ENCODE measurements at regions not wholly inside any gene's neighbourhood (a gene's known extent, or its start where the extent isn't known, plus 50 kb on each side); places are given as distances from the start of the nearest gene placed in this dataset.

DNA sequence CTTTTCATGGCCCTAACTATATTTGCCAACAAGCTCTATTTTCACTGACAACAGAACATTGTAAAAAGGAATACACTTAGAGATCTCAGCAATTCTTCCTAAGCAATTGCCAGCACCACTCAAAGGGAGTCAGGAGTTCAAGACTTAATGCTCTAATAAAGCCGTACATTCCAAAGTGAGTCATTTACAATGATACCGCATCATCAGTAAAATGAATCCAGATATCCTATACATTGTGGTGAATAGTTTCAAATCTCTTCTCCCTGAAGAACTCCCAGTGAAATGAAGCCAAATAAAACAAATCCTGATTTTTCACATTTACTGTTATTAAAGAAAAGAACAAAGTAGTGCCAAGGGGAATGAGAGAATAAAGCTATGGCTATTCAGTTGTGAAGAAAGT is 2898.7 kb upstream of the PCDH20 start:
- DNase-seq (ENCODE audit: low read depth, low spot score) = no peak
- in situ Hi-C loops (cut with HindIII; ENCODE audit: low pct_unique_long_range_greater_than_20kb, low sequenced_read_pairs) = no loop called here

DNA sequence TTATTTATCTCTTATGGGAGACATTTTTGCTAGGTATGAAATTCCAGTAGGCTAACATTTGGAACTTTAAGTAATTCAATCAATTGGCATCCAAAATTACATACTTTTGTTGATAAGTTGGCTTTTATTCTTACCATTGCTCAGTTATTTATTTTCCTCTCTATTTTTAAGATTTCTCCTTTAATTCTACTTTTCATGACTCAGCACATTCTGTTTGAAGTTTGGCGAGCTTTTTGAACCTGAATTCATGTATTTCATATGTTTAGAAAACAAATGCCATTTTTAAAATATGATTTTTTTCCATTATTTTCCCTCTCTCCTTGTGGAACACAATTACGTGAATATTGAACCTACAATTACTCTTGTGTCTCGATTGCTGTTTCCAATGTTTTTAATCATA is 2896.3 kb upstream of the PCDH20 start:
- in situ Hi-C loops (cut with HindIII; ENCODE audit: low pct_unique_long_range_greater_than_20kb, low sequenced_read_pairs) = no loop called here
- DNase-seq (ENCODE audit: low read depth, low spot score) = no peak

DNA sequence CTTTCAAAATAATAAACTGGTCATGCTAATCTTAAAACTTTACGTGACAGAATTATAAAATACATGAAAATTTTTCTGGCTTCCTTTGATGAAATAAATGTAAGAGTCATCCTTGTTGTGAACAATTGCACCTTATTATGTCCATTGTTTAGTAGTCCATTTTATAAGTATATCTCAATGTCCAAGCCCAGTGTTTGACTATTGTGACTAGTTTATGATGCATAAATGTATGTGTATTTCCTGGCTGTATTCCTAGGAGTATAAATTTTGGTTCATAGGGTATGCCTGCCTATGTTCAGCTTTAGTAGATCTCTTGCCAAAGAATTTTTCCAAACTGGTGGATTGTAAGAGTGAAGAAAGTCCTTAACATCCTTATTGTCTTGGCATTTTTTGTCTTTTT is 2895.5 kb upstream of the PCDH20 start:
- DNase-seq (ENCODE audit: low read depth, low spot score) = no peak
- in situ Hi-C loops (cut with HindIII; ENCODE audit: low pct_unique_long_range_greater_than_20kb, low sequenced_read_pairs) = no loop called here

DNA sequence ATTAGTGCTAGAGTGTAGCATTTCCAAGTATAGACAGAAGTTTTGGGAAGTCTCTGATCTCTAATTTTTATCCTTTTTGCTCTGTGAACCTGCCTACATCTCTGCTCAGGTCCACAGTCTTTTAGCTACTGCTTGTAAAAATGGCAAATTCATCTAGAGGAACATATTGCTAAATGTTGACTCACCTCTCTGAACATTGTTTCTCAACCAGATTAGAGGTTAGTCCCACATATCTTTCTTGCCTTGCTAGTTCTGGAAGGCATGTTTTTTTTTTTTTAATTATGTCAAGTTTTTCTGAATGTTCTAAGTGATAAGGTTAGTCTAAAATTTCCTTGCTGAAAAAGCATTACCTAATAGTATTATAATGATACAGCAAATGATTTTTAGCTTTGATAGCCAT is 2889.6 kb upstream of the PCDH20 start:
- in situ Hi-C loops (cut with HindIII; ENCODE audit: low pct_unique_long_range_greater_than_20kb, low sequenced_read_pairs) = no loop called here
- no peak for DNase-seq (ENCODE audit: low read depth, low spot score)

DNA sequence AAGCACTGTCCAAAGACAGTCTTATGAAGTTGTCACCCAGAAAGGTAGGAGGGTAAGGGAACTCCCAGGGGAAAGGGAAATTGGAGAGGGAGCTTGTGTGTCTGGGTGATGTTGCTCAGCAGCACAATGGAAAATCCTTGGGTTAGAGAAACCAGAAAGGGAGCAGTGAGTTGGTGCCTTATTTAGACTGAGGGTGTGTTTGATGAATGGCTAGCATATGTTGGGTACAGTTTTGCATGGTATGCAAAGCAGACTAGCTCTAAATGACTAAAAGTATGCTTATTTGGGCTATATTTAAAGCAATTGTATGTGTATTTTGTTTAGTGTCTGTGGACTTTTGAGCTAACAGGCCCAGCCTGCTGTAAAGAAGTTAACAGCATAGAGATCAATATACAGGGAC is 2884.6 kb upstream of the PCDH20 start:
- DNase-seq (ENCODE audit: low read depth, low spot score) = no peak
- in situ Hi-C loops (cut with HindIII; ENCODE audit: low pct_unique_long_range_greater_than_20kb, low sequenced_read_pairs) = no loop called here

DNA sequence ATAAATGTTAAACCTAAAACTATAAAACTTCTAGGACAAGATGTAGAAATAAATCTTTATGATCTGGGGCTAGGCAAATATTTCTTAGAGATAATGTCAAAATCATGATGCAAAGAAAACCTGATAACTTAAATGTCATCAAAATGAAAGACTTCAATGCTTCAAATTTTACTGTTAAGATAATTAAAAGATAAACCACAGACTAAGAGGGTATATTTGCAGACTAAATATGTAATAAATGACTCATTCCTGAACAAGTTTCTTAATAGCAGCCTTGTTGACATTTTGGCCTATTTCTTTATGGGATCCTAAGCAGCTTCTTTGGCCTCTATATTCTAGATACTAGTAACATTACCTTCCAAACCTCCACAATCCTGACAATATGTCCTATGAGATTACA is 2878.3 kb upstream of the PCDH20 start:
- in situ Hi-C loops (cut with HindIII; ENCODE audit: low pct_unique_long_range_greater_than_20kb, low sequenced_read_pairs) = no loop called here
- no peak for DNase-seq (ENCODE audit: low read depth, low spot score)

DNA sequence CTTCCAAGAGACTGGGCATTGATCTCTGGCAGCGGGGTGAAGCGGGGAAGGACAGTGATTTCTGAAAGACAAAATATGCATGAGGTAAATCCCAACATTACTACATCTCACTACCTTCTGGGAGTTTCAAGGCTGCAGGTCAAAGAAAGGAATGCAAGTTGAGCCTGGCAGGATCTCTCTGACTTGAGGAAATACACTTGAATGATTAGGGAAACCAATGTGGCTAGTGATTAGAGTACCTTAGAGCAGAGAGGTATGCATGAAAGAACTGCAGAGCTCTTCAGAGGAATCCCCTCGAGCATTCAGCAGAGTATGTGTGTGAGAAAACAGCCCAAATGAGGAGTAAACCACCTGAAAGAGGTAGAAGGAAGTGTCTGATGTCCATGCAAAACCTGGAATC is 2874.1 kb upstream of the PCDH20 start:
- no peak for DNase-seq (ENCODE audit: low read depth, low spot score)
- in situ Hi-C loops (cut with HindIII; ENCODE audit: low pct_unique_long_range_greater_than_20kb, low sequenced_read_pairs) = no loop called here

DNA sequence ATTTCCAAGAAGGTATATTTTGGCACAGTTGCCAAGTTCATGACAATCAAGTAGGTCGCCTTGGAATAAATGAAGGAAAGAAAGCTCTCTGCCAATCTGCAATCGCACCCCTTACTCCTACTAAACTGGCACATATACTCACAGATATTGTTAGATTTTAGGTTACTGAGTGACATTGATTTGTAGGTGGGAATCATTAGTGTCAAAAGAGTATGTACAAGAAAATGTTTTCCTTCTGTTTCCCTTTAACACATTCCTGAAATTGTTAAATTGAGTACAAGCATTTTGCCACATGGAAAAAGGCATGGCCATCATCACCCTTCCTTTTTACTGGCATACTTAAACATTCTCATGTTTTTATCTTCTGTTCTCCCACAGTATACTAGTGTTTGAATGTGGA is 2868.3 kb upstream of the PCDH20 start:
- DNase-seq (ENCODE audit: low read depth, low spot score) = no peak
- in situ Hi-C loops (cut with HindIII; ENCODE audit: low pct_unique_long_range_greater_than_20kb, low sequenced_read_pairs) = no loop called here

DNA sequence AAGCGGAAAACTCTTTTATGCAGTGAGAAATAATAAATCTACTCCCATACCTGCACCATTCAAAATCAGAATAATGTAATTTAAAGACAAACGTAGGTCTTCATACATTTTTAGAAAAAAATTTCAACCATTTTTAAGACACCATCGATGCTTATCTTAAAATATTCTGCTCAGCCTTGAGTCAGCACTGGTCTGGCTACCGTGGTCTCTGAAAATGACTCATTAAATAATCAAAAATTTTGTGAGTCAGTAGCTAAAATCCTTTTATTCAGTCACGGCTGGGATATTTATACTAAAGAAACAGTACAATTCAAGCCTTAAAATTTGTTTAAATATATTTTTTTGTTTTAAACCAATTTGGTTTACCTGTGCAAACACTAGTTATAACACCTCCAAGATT is 2862.8 kb upstream of the PCDH20 start:
- no peak for DNase-seq (ENCODE audit: low read depth, low spot score)
- in situ Hi-C loops (cut with HindIII; ENCODE audit: low pct_unique_long_range_greater_than_20kb, low sequenced_read_pairs) = no loop called here

DNA sequence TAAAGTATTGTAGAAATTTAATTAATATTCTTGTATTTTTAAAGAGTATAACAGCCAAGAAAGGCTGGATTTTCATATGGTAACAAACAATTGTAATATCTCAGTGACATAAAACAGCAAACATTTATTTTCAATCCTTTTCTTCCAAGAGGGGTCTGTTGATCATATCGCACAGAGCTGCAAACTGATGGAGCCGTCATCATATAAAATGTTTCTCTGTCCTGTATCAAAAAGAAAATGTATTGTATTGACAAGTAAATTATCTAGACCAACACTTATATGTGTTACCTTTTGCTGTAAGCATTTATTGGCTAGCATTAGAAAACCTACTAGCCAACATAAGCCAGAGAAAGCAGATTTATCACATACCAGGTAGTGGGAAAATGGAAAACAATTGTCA is 2861.4 kb upstream of the PCDH20 start:
- no peak for DNase-seq (ENCODE audit: low read depth, low spot score)
- in situ Hi-C loops (cut with HindIII; ENCODE audit: low pct_unique_long_range_greater_than_20kb, low sequenced_read_pairs) = no loop called here

DNA sequence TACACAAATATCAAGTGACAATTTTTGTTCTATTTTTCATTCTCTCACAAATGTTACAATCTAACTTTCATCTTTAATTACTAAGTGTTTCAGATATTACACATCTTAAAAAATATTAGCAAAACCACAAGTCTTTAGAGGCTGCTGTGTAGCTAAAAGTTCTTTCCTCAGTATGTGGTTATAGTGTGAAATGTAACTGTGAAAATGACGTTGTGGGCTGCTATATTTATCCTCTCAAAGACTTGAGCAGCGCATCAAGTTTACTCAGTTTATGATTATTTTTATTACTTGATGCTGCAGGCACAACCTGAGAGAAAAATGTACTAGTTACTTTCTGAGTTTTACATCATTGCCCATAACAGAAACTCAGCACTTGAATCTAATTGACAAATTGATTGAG is 2860.6 kb upstream of the PCDH20 start:
- DNase-seq (ENCODE audit: low read depth, low spot score) = no peak
- in situ Hi-C loops (cut with HindIII; ENCODE audit: low pct_unique_long_range_greater_than_20kb, low sequenced_read_pairs) = no loop called here

DNA sequence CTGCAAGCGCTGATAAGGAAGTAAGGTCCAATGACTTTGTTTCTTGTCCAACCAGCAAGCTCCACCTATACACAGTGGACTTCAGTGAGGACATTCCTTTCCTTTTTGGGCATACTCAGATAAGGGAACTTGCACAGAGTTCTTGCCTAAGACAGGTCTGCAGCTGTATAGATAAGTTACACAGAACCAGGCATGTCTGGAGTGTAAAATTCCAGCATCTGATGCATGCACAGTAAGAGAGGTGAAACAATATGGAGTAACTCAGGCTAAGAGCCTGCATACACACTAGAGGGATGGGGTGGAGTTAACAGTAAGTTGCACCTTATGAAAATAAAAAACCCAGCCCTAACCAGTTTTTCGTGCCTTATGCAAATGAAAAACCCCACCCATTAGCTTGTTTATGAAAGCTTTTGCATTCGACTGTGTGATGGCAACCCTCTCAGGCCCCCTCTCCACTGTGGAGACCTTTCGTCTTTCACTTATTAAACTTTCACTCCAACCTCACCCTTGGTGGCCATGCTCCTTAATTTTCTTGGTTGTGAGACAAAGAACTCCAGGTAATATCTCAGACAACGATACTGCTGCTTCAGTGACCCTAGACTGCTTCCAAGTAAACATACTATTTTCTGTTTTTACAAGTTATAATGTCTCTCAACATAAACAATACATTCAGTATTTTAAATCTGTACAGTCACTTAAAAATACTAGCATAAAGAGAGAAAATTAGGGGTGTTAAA is 2859.0 kb upstream of the PCDH20 start:
- in situ Hi-C loops (cut with HindIII; ENCODE audit: low pct_unique_long_range_greater_than_20kb, low sequenced_read_pairs) = no loop called here
- no peak for DNase-seq (ENCODE audit: low read depth, low spot score)

DNA sequence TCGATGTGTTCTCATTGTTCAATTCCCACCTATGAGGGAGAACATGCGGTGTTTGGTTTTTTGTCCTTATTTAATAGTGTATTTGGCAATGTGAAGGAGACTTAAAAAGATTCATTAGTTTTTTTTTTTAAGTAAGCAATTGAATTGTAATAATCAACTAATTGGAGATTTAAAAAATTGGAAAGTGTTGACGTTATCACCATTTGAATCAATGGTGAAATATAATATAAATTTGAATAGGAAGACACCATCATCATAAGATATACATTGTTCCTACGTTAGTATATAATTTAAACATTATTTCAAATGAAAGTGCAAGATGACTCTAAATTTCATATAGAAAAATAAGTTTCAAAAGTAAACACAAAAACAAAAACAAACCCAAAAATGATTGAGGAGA is 2858.1 kb upstream of the PCDH20 start:
- in situ Hi-C loops (cut with HindIII; ENCODE audit: low pct_unique_long_range_greater_than_20kb, low sequenced_read_pairs) = no loop called here
- DNase-seq (ENCODE audit: low read depth, low spot score) = no peak

DNA sequence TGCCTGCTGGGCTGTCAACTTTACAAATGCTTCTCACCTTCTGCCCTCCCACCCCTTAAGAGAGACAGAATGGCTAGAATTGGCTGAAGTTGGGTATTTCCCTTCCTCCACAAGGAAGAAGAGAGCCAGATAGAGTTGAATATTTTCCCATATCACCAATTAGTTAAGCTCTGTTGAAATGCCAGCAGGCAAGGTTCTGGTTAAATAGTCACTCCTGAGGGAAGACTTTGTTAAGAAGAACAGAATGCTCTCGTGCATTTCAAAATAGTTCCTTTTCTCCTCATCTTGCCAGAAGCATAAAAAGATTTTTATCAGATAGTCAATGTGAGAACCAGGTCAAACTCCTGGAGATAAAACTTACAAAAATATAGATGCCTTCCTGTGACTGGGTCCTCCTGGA is 2857.0 kb upstream of the PCDH20 start:
- DNase-seq (ENCODE audit: low read depth, low spot score) = no peak
- in situ Hi-C loops (cut with HindIII; ENCODE audit: low pct_unique_long_range_greater_than_20kb, low sequenced_read_pairs) = no loop called here

DNA sequence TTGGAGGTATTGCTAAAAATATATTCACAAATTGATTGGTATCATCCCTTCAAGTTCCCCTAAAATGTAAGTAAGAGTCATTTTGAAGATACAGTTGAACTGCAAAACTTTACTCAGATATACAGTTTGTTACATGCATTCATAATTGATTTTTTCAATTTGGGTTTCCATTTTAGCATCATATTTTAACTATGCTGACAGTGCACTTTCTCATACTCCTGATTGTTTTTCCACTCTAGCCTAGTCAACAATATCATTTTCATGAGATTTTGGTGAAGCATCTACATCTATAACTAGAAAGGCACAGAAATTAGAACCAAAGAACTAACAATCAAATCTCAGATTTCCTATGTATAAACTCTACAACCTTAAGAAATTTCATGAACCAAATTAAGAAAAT is 2850.4 kb upstream of the PCDH20 start:
- in situ Hi-C loops (cut with HindIII; ENCODE audit: low pct_unique_long_range_greater_than_20kb, low sequenced_read_pairs) = no loop called here
- DNase-seq (ENCODE audit: low read depth, low spot score) = no peak

DNA sequence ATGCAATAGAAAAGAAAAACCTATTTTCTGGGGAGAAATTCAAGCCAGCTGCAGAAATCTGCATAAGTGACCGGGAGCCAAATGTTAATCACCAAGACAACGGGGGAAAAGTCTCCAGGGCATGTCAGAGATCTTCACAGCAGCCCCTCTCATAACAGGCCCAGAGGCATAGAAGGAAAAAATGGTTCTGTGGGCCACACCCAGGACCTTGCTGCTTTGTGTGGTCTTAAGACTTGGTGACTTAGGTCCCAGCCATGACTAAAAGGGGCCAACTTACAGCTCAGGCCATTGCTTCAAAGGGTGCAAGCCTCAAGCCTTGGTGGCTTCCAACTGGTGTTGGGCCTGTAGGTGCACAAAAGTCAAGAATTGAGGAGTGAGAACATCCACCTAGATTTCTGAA is 2847.6 kb upstream of the PCDH20 start:
- no peak for DNase-seq (ENCODE audit: low read depth, low spot score)
- in situ Hi-C loops (cut with HindIII; ENCODE audit: low pct_unique_long_range_greater_than_20kb, low sequenced_read_pairs) = no loop called here

DNA sequence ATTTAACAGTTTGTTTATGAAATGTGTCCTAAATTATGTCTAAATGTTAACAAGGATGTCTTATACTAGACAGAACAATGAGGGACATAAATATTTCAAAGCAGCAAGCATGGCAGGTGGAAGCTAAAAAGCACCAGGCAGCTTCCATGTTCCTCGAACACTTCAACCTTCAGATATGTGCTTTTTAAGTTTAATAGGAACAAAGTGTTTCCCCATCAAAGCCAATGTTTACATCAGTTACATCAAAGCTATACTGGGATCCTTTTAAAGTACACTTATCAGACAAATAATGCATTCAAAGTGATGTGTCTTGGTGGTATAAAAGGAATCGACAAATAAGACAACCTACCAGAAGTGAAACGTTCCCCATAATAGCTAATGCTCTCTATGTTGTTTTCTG is 2841.1 kb upstream of the PCDH20 start:
- in situ Hi-C loops (cut with HindIII; ENCODE audit: low pct_unique_long_range_greater_than_20kb, low sequenced_read_pairs) = no loop called here
- DNase-seq (ENCODE audit: low read depth, low spot score) = no peak

DNA sequence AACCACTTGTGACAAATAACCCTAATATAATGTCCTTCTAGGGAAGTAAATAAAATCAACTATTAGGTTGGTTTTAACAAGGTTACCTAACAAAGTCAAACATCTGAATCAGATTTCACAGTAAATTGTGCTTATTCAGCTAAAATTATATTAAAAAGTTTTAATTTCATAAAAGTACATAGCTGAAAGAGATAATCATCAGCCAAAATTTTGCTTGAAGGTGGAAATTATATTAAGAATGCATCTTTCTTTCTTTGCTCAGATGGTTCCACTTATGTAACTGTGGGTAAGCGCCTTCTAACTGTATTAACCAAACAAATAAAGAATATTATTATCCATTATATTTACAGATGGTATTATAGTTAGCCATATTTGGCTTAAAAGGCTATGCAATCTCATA is 2840.3 kb upstream of the PCDH20 start:
- in situ Hi-C loops (cut with HindIII; ENCODE audit: low pct_unique_long_range_greater_than_20kb, low sequenced_read_pairs) = no loop called here

DNA sequence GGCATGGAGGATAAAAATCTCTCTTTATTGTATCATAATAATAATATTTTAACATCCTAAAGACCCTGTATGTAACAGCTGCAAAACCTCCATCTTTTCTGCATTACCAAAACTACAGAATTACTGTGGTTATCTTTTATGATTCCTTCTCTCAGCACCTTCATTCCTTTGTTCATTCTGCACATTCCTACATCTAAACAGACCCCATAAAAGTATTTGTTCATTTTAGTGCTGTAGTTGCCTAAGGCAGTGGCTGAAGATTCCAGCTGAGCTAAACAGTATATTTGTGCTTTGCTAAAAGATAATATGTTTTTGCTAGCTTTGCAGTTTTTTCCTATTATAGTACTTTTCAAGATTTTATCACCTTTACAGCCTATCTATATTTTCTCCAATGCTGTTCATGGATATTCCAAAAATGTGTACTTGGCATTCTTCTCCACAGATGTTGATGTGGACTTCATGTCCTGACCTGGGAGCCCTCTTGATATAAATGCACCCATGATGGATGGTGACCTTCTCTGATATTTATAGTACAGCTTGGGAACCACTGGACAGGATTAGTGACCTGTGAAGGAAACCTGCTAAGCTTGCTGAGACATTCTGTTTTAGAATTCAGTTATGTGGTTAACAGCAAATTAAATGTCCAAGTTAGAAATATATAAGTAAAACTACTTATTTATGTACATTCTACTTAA is 2832.9 kb upstream of the PCDH20 start:
- DNase-seq (ENCODE audit: low read depth, low spot score) = no peak
- in situ Hi-C loops (cut with HindIII; ENCODE audit: low pct_unique_long_range_greater_than_20kb, low sequenced_read_pairs) = no loop called here

More for the DNA sequence above, 2840.3 kb upstream of the PCDH20 start:
- no peak for DNase-seq (ENCODE audit: low read depth, low spot score)

Measured in SK-MEL-5 (cell line).